Loucy (cell line): ENCODE measurements at regions not wholly inside any gene's neighbourhood (a gene's known extent, or its start where the extent isn't known, plus 50 kb on each side); places are given as distances from the start of the nearest gene placed in this dataset.

Experiments
- H2AFZ ChIP-seq: fragments of 200-600 bp; sonication (generic); 2 replicates; pipeline ENCODE4 v1.6.0; 2016; ENCODE audit warnings: antibody characterized with exemption, mild to moderate bottlenecking, low read length, moderate library complexity
- H3F3A ChIP-seq: fragments of 200-600 bp; 2 replicates; pipeline ENCODE4 v1.6.0; 2016; ENCODE audit warnings: antibody characterized with exemption, low read depth, mild to moderate bottlenecking
- H3K27me3 ChIP-seq: fragments of 200-600 bp; sonication (generic); 2 replicates; pipeline ENCODE4 v1.6.1; 2014; ENCODE audit warnings: low read length, mild to moderate bottlenecking; ENCODE audit not compliant: insufficient read depth, poor library complexity, severe bottlenecking
- H3K36me3 ChIP-seq: fragments of 200-600 bp; sonication (generic); 2 replicates; pipeline ENCODE4 v1.6.1; 2016; ENCODE audit warnings: low read length; ENCODE audit not compliant: insufficient read depth
- H3K4me1 ChIP-seq: fragments of 200-600 bp; sonication (generic); 2 replicates; pipeline ENCODE4 v1.5.1; 2014; ENCODE audit warnings: low read length, mild to moderate bottlenecking; ENCODE audit not compliant: insufficient read depth, poor library complexity, severe bottlenecking
- H3K4me2 ChIP-seq: fragments of 200-600 bp; sonication (generic); 2 replicates; pipeline ENCODE4 v1.6.0; 2014; ENCODE audit warnings: antibody characterized with exemption, low read length, low read depth, mild to moderate bottlenecking; ENCODE audit not compliant: poor library complexity, severe bottlenecking
- H3K4me3 ChIP-seq: fragments of 200-600 bp; sonication (generic); 2 replicates; pipeline ENCODE4 v1.5.1; 2014; ENCODE audit warnings: low read length, mild to moderate bottlenecking, mixed read lengths; ENCODE audit not compliant: poor library complexity, severe bottlenecking
- H3K79me2 ChIP-seq: fragments of 200-600 bp; sonication (generic); 2 replicates; pipeline ENCODE4 v1.6.1; 2014; ENCODE audit warnings: low read length; ENCODE audit not compliant: insufficient read depth
- H3K9ac ChIP-seq: fragments of 200-600 bp; sonication (generic); 2 replicates; pipeline ENCODE4 v1.6.0; 2014; ENCODE audit warnings: mild to moderate bottlenecking, low read depth, low read length, moderate library complexity; ENCODE audit not compliant: poor library complexity, severe bottlenecking
- H3K9me2 ChIP-seq: fragments of 200-600 bp; sonication (generic); replicated peaks from 2 replicates; pipeline ENCODE4 v1.6.1; 2016; ENCODE audit warnings: low read depth, low read length, mixed read lengths
- H3K9me3 ChIP-seq: fragments of 200-600 bp; sonication (generic); 2 replicates; pipeline ENCODE4 v1.6.1; 2014; ENCODE audit warnings: mild to moderate bottlenecking, antibody characterized with exemption, low read length, low read depth; ENCODE audit not compliant: insufficient read depth
- H4K20me1 ChIP-seq: fragments of 200-600 bp; sonication (generic); 2 replicates; pipeline ENCODE4 v1.6.0; 2014; ENCODE audit warnings: antibody characterized with exemption, low read length, mild to moderate bottlenecking; ENCODE audit not compliant: insufficient read depth, poor library complexity, severe bottlenecking
- EZH2phosphoT487 ChIP-seq: fragments of 200-600 bp; IDR thresholded peaks from 2 replicates; pipeline ENCODE4 v1.6.1; 2018; ENCODE audit warnings: antibody characterized with exemption, mild to moderate bottlenecking, moderate library complexity, borderline replicate concordance
- TF ChIP-seq, protein P1 (sequence below): fragments of 200-600 bp; sonication (generic); conservative IDR thresholded peaks from 2 replicates; pipeline ENCODE4 v1.5.1; 2014; ENCODE audit warnings: mild to moderate bottlenecking, antibody characterized with exemption, low read length

GRCh38 chr11:25755918-25756584, 575.9 kb upstream of the ANO3 start:
- Histone ChIP-seq H2AFZ (no peak overlapping the region), H3K4me2 (no peak overlapping the region), H3K9me3 (no peaks in the 10 kb centered on the region), H3K9me2 (no peaks in the 10 kb centered on the region), H3K79me2 (no peaks in the 10 kb centered on the region), H4K20me1 (no peaks in the 10 kb centered on the region), H3F3A (no peaks in the 10 kb centered on the region), H3K4me1 (no peaks in the 10 kb centered on the region), H3K36me3 (no peaks in the 10 kb centered on the region), H3K27me3 (no peaks in the 10 kb centered on the region), H3K4me3 (no peak overlapping the region), H3K9ac (no peak overlapping the region)
- TF ChIP-seq, protein P1, sequence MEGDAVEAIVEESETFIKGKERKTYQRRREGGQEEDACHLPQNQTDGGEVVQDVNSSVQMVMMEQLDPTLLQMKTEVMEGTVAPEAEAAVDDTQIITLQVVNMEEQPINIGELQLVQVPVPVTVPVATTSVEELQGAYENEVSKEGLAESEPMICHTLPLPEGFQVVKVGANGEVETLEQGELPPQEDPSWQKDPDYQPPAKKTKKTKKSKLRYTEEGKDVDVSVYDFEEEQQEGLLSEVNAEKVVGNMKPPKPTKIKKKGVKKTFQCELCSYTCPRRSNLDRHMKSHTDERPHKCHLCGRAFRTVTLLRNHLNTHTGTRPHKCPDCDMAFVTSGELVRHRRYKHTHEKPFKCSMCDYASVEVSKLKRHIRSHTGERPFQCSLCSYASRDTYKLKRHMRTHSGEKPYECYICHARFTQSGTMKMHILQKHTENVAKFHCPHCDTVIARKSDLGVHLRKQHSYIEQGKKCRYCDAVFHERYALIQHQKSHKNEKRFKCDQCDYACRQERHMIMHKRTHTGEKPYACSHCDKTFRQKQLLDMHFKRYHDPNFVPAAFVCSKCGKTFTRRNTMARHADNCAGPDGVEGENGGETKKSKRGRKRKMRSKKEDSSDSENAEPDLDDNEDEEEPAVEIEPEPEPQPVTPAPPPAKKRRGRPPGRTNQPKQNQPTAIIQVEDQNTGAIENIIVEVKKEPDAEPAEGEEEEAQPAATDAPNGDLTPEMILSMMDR = no peak
- no peak for TF ChIP-seq EZH2phosphoT487

DNA sequence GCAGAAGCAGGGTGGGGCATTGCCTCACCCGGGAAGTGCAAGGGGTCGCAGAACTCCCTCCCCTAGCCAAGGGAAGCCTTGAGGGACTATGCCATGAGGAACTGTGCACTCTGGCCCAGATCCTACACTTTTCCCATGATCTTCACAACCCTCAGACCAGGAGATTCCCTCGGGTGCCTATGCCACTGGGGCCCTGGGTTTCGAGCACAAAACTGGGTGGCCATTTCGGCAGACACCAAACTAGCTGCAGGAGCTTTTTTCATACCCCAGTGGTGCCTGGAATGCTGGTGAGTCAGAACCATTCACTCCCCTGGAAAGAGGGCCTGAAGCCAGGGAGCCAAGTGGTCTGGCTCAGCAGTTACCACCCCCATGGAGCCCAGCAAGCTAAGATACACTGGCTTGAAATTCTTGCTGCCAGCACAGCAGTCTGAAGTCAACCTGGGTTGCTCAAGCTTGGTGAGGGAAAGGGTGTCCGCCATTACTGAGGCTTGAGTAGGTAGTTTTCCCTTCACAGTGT, 573.7 kb upstream of the ANO3 start:
- Histone ChIP-seq H3K4me1 (no peaks in the 10 kb centered on the region), H3K9me3 (no peaks in the 10 kb centered on the region), H3K9me2 (no peaks in the 10 kb centered on the region), H3K79me2 (no peaks in the 10 kb centered on the region), H3K36me3 (no peaks in the 10 kb centered on the region), H3K4me3 (no peak overlapping the region), H4K20me1 (no peaks in the 10 kb centered on the region), H2AFZ (no peak overlapping the region), H3F3A (no peaks in the 10 kb centered on the region), H3K27me3 (no peaks in the 10 kb centered on the region), H3K4me2 (no peak overlapping the region), H3K9ac (no peak overlapping the region)
- TF ChIP-seq EZH2phosphoT487 = no peak
- TF ChIP-seq, protein P1 = no peak

GRCh38 chr11:25766332-25767015, 565.5 kb upstream of the ANO3 start:
- H4K20me1 ChIP-seq = no peaks in the 10 kb centered on the region
- H3K79me2 ChIP-seq = no peaks in the 10 kb centered on the region
- no peak overlapping the region for H3K4me3 ChIP-seq
- H3K9ac ChIP-seq = no peak overlapping the region
- H3K36me3 ChIP-seq = no peaks in the 10 kb centered on the region
- H3K9me2 ChIP-seq = no peaks in the 10 kb centered on the region
- H3K27me3 ChIP-seq = no peaks in the 10 kb centered on the region
- H2AFZ ChIP-seq = no peak overlapping the region
- no peak overlapping the region for H3K4me2 ChIP-seq
- H3F3A ChIP-seq = no peaks in the 10 kb centered on the region
- H3K4me1 ChIP-seq = no peaks in the 10 kb centered on the region
- no peaks in the 10 kb centered on the region for H3K9me3 ChIP-seq
- no peak for TF ChIP-seq EZH2phosphoT487
